Esophagus squamous epithelium (tissue), 4 donors: ENCODE measurements at regions not wholly inside any gene's neighbourhood (a gene's known extent, or its start where the extent isn't known, plus 50 kb on each side); places are given as distances from the start of the nearest gene placed in this dataset.

Experiments used
- POLR2A ChIP-seq, 4 donors: fragments of 450-650 bp; IDR thresholded peaks; one replicate each; pipeline ENCODE4 v1.6.1; 2017; ENCODE audit warnings: antibody characterized with exemption in 4 of 4, mild to moderate bottlenecking in 4 of 4, moderate library complexity in 3 of 4
- TF ChIP-seq, protein P1 (sequence below), 6 experiments: fragments of 450-650 bp in 4 of 6; fragments of 200-600 bp in 2 of 6; sonication (generic) in 2 of 6; IDR thresholded peaks; one replicate each; pipeline ENCODE4 v1.5.1; 2016 to 2019; ENCODE audit warnings: antibody characterized with exemption in 6 of 6, mild to moderate bottlenecking in 4 of 6, moderate library complexity in 4 of 6

DNA sequence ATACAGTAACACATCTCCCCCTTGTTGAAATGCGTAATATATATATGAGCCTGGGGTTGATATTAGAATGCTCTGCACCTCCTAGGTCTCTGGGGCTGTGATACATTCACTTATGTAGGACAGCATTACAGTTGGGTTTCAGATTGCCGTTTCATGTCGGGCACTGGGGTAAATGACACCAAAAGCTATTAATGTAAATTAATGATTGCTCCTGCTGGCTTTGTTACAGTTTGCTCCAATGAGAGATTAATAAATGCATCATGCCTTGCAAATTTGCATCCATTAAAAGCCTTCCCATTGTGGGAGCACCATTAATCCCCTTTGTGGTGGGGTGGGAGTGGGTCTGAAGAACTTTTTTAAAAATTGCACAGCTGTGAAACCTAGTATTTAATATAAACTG lies 584.4 kb upstream of the EEF2KMT start:
- TF ChIP-seq POLR2A (IDR thresholded peaks at IDR 0.05): no peak
- TF ChIP-seq, protein P1, sequence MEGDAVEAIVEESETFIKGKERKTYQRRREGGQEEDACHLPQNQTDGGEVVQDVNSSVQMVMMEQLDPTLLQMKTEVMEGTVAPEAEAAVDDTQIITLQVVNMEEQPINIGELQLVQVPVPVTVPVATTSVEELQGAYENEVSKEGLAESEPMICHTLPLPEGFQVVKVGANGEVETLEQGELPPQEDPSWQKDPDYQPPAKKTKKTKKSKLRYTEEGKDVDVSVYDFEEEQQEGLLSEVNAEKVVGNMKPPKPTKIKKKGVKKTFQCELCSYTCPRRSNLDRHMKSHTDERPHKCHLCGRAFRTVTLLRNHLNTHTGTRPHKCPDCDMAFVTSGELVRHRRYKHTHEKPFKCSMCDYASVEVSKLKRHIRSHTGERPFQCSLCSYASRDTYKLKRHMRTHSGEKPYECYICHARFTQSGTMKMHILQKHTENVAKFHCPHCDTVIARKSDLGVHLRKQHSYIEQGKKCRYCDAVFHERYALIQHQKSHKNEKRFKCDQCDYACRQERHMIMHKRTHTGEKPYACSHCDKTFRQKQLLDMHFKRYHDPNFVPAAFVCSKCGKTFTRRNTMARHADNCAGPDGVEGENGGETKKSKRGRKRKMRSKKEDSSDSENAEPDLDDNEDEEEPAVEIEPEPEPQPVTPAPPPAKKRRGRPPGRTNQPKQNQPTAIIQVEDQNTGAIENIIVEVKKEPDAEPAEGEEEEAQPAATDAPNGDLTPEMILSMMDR (IDR thresholded peaks at IDR 0.05): no peak
